Upper lobe of left lung (tissue), 6 donors: ENCODE measurements at regions not wholly inside any gene's neighbourhood (a gene's known extent, or its start where the extent isn't known, plus 50 kb on each side); places are given as distances from the start of the nearest gene placed in this dataset.
"Not testable (repeated sequence)": the region's sequence is repeated elsewhere in the genome, so short reads cannot be mapped to it uniquely, and the experiment has no call there.

Experiments
- ATAC-seq, 2 donors: fragments of 200-7000 bp; cut with Tn5 transposase; one replicate each; pipeline ENCODE4 v1.9.1; 2022; ENCODE audit warnings: mild to moderate bottlenecking in 2 of 2, moderate library complexity in 2 of 2; ENCODE audit not compliant: low FRiP score in 2 of 2
- DNase-seq, 2 donors: peaks; one replicate each; pipeline ENCODE4 v3.0.0-alpha.2; 2019 to 2020
- H3K27ac ChIP-seq, 4 donors: fragments of 200-600 bp; sonication (generic); one replicate each; pipeline ENCODE4 v1.5.1; 2016 to 2019
- H3K27me3 ChIP-seq, 4 donors: fragments of 200-600 bp; sonication (generic); one replicate each; pipeline ENCODE4 v1.5.1; 2017 to 2019
- H3K36me3 ChIP-seq, 4 donors: fragments of 200-600 bp; sonication (generic); one replicate each; pipeline ENCODE4 v1.5.1; 2016 to 2019
- H3K4me1 ChIP-seq, 4 donors: fragments of 200-600 bp; sonication (generic); one replicate each; pipeline ENCODE4 v1.5.1; 2018 to 2019
- H3K4me3 ChIP-seq, 4 donors: fragments of 200-600 bp; sonication (generic); one replicate each; pipeline ENCODE4 v1.5.1; 2017 to 2019; ENCODE audit warnings: mild to moderate bottlenecking in 2 of 4, moderate library complexity in 1 of 4
- H3K9me3 ChIP-seq, 4 donors: fragments of 200-600 bp; sonication (generic); one replicate each; pipeline ENCODE4 v1.5.1; 2018 to 2019
- EP300 ChIP-seq, 4 donors: sonication (generic); formaldehyde crosslinking; IDR thresholded peaks; one replicate each; pipeline ENCODE4 v1.5.1; 2017; ENCODE audit warnings: antibody characterized with exemption in 4 of 4, control low read depth in 2 of 4
- POLR2A ChIP-seq, 4 donors: fragments of 450-650 bp; IDR thresholded peaks; one replicate each; pipeline ENCODE4 v1.5.1; 2016 to 2017; ENCODE audit warnings: antibody characterized with exemption in 4 of 4, mild to moderate bottlenecking in 2 of 4
- POLR2AphosphoS5 ChIP-seq, 2 donors: sonication (generic); formaldehyde crosslinking; IDR thresholded peaks; one replicate each; pipeline ENCODE4 v1.5.1; 2017; ENCODE audit warnings: antibody characterized with exemption in 2 of 2
- WGBS, 2 donors: methylation state at CpG; one replicate each; pipeline ENCODE4 v1.1.5; 2017 to 2018; 5-methylcytosine and 5-hydroxymethylcytosine counted together
- TF ChIP-seq, protein P1 (sequence below), 6 experiments: fragments of 450-650 bp in 4 of 6; fragments of 200-600 bp in 2 of 6; sonication (generic) in 2 of 6; IDR thresholded peaks; one replicate each; pipeline ENCODE4 v1.5.1; 2016 to 2019; ENCODE audit warnings: antibody characterized with exemption in 6 of 6
- donor health status: DM: no; HTN: no; CAD: no; lungs with moderate emphysema.
- donor health status: DM: no; HTN: yes; CAD: no; lungs with severe emphysema.

GRCh38 chr1:8121261-8122159 lies 95.4 kb upstream of the ERRFI1 start:
- peak in 1 of 2 donors; percentile 89 for DNase-seq
- H3K4me3 ChIP-seq = peak overlapping the region in 1 of 4 donors; percentile 6

GRCh38 chr1:8120693-8121260 lies 94.7 kb upstream of the ERRFI1 start:
- Histone ChIP-seq H3K4me3 (peak overlapping the region in 1 of 4 donors; percentile 6), H3K4me1 (peaks cover 36 to 47% (median 45%) of the 10 kb centered on the region in 4 donors), H3K9me3 (no peaks in the 10 kb centered on the region), H3K36me3 (no peaks in the 10 kb centered on the region), H3K27ac (peak overlapping the region; percentile 82 to 89 (median 86)), H3K27me3 (no peaks in the 10 kb centered on the region)
- no peak for ATAC-seq
- WGBS, 2 donors = 7% methylated on average over 10 of the region's 10 CpGs
- no peak for DNase-seq
- TF ChIP-seq POLR2AphosphoS5 (IDR thresholded peaks at IDR 0.05) (no peak), POLR2A (IDR thresholded peaks at IDR 0.05) (no peak), EP300 (IDR thresholded peaks at IDR 0.05) (no peak)
- TF ChIP-seq, protein P1, sequence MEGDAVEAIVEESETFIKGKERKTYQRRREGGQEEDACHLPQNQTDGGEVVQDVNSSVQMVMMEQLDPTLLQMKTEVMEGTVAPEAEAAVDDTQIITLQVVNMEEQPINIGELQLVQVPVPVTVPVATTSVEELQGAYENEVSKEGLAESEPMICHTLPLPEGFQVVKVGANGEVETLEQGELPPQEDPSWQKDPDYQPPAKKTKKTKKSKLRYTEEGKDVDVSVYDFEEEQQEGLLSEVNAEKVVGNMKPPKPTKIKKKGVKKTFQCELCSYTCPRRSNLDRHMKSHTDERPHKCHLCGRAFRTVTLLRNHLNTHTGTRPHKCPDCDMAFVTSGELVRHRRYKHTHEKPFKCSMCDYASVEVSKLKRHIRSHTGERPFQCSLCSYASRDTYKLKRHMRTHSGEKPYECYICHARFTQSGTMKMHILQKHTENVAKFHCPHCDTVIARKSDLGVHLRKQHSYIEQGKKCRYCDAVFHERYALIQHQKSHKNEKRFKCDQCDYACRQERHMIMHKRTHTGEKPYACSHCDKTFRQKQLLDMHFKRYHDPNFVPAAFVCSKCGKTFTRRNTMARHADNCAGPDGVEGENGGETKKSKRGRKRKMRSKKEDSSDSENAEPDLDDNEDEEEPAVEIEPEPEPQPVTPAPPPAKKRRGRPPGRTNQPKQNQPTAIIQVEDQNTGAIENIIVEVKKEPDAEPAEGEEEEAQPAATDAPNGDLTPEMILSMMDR (IDR thresholded peaks at IDR 0.05) = no peak

More at GRCh38 chr1:8121261-8122159, 95.4 kb upstream of the ERRFI1 start:
- peak; percentile 82 to 88 for ATAC-seq
- Histone ChIP-seq H3K27ac (peak overlapping the region; percentile 82 to 89 (median 86)), H3K4me1 (peaks cover 33 to 39% (median 38%) of the 10 kb centered on the region in 4 donors), H3K27me3 (no peaks in the 10 kb centered on the region), H3K9me3 (no peaks in the 10 kb centered on the region), H3K36me3 (no peaks in the 10 kb centered on the region)
- TF ChIP-seq POLR2AphosphoS5 (IDR thresholded peaks at IDR 0.05) = peak; percentile 39 to 76
- TF ChIP-seq, protein P1 (IDR thresholded peaks at IDR 0.05) = no peak
- TF ChIP-seq EP300 (IDR thresholded peaks at IDR 0.05) = peak in 2 of 4 donors; percentile 38 to 90
- peak in 1 of 4 donors; percentile 33 for TF ChIP-seq POLR2A (IDR thresholded peaks at IDR 0.05)
- WGBS, 2 donors = 29 to 36% methylated on average over 13 to 18 of the region's 18 CpGs

- not testable (repeated sequence) for H3K9me3 ChIP-seq, DNase-seq, H3K4me3 ChIP-seq, H3K36me3 ChIP-seq, H3K27me3 ChIP-seq, ATAC-seq
- WGBS, 2 donors = 70 to 82% methylated on average over 6 of the region's 6 CpGs
- H3K27ac ChIP-seq = peak overlapping the region in 1 of 4 donors; percentile 60
- peaks cover 36 to 49% (median 46%) of the 10 kb centered on the region in 4 donors for H3K4me1 ChIP-seq
Observed at GRCh38 chr1:8118736-8119135, 92.6 kb upstream of the ERRFI1 start.

- Histone ChIP-seq H3K4me3 (no peak overlapping the region), H3K4me1 (peaks cover 36 to 49% (median 46%) of the 10 kb centered on the region in 4 donors), H3K27ac (peak overlapping the region in 3 of 4 donors; percentile 60 to 82 (median 62)), H3K27me3 (no peaks in the 10 kb centered on the region), H3K36me3 (no peaks in the 10 kb centered on the region), H3K9me3 (no peaks in the 10 kb centered on the region)
- ATAC-seq = no peak
- TF ChIP-seq POLR2A (IDR thresholded peaks at IDR 0.05) (no peak), EP300 (IDR thresholded peaks at IDR 0.05) (no peak), POLR2AphosphoS5 (IDR thresholded peaks at IDR 0.05) (no peak)
- TF ChIP-seq, protein P1 (IDR thresholded peaks at IDR 0.05) = no peak
- DNase-seq = no peak
- WGBS, 2 donors = 86 to 87% methylated on average over 7 of the region's 7 CpGs
Observed at GRCh38 chr1:8118031-8118451, 91.9 kb upstream of the ERRFI1 start.

GRCh38 chr1:8116894-8117264 lies 90.8 kb upstream of the ERRFI1 start:
- TF ChIP-seq POLR2AphosphoS5 (IDR thresholded peaks at IDR 0.05) = peak in 1 of 2 donors; percentile 19
- TF ChIP-seq, protein P1 (IDR thresholded peaks at IDR 0.05) = no peak
- DNase-seq (peak in 1 of 2 donors; percentile 72), ATAC-seq (peak in 1 of 2 donors; percentile 74)
- Histone ChIP-seq H3K27ac (peak overlapping the region; percentile 60 to 82 (median 66)), H3K9me3 (no peaks in the 10 kb centered on the region), H3K27me3 (no peaks in the 10 kb centered on the region), H3K4me1 (peaks cover 29 to 41% (median 36%) of the 10 kb centered on the region in 4 donors), H3K4me3 (no peak overlapping the region), H3K36me3 (no peaks in the 10 kb centered on the region)
- 42 to 59% methylated on average over 6 of the region's 6 CpGs for WGBS, 2 donors
